Prostate gland (tissue), 2 donors: ENCODE measurements at regions not wholly inside any gene's neighbourhood (a gene's known extent, or its start where the extent isn't known, plus 50 kb on each side); places are given as distances from the start of the nearest gene placed in this dataset.

ENCODE experiments used
- CTCF ChIP-seq, 4 experiments: fragments of 200-600 bp in 2 of 4; fragments of 450-650 bp in 2 of 4; sonication (generic) in 2 of 4; IDR thresholded peaks; 1 replicate in 3 of 4; 2 replicates in 1 of 4; pipeline ENCODE4 v1.5.1; 2016 to 2019; ENCODE audit warnings: antibody characterized with exemption in 4 of 4, mild to moderate bottlenecking in 2 of 4, moderate library complexity in 2 of 4
- POLR2A ChIP-seq: fragments of 450-650 bp; IDR thresholded peaks from one replicate; pipeline ENCODE4 v1.6.1; 2016; ENCODE audit warnings: antibody characterized with exemption, mild to moderate bottlenecking
- POLR2AphosphoS5 ChIP-seq: sonication (generic); formaldehyde crosslinking; IDR thresholded peaks from one replicate; pipeline ENCODE4 v1.6.1; 2017; ENCODE audit warnings: antibody characterized with exemption

- TF ChIP-seq POLR2AphosphoS5: no peak
- no peak for TF ChIP-seq CTCF (IDR thresholded peaks at IDR 0.05)
- no peak for TF ChIP-seq POLR2A
These were observed 353.9 kb upstream of the C16orf82 start for GRCh38 chr16:26712876-26713275.
